ENCODE measurements at regions not wholly inside any gene's neighbourhood (a gene's known extent, or its start where the extent isn't known, plus 50 kb on each side); places are given as distances from the start of the nearest gene placed in this dataset.

DNA sequence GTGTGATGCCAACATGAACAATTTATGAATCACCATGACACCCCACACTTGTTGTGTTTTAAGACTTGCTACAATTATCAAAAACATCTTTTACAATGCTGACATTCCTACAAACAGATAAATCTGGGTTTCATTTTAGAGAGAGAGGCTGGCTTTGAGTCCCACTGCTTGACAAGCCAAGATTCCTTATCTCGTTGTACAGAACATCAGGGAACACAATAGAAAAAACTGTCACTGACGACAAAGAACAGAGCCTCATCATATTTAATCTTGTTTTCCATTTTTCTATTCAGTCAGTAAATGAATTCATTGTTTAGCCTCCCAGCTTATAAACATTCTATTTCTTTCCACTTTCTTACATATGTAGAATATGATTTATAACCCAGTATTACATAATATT, 461.6 kb upstream of the VSTM2A start:
- no peaks in the 10 kb centered on the region for H3K36me3 ChIP-seq (ENCODE audit: control insufficient read depth in 2 of 4, insufficient read depth in 4 of 4, low read length in 3 of 4)
- no peak overlapping the region for H3K4me3 ChIP-seq (ENCODE audit: extremely low read depth in 1 of 4, insufficient read depth in 2 of 4, low read depth in 3 of 4, low read length in 4 of 4)
- no peak overlapping the region for H2BK5ac ChIP-seq (ENCODE audit: low read depth, low read length)
- H4K91ac ChIP-seq (replicated peaks; ENCODE audit: insufficient read length, low read length) = no peak overlapping the region
- no peak overlapping the region for H3K27ac ChIP-seq (ENCODE audit: low read depth, low read length)
- no peaks in the 10 kb centered on the region for H3K23me2 ChIP-seq (ENCODE audit: low read depth, low read length)
- no peak overlapping the region for H2AFZ ChIP-seq (ENCODE audit: low read length)
- no peak overlapping the region for H3K4ac ChIP-seq (replicated peaks; ENCODE audit: insufficient read length, low read depth, low read length)
- no peak overlapping the region for H3K14ac ChIP-seq (ENCODE audit: insufficient read length)
- no peak overlapping the region for H3K56ac ChIP-seq (replicated peaks; ENCODE audit: insufficient read length, low read depth, low read length)
- WGBS, 2 experiments (ENCODE audit: extremely low coverage in 1 of 2, insufficient coverage in 1 of 2, insufficient read length in 1 of 2, insufficient replicate concordance in 2 of 2, low coverage in 1 of 2, low lambda C conversion rate in 2 of 2, missing lambda C conversion rate in 1 of 2) = 92% methylated on average over 2 of the region's 2 CpGs; no CpG with 5 or more reads in 1 of the 2 experiments
- no peaks in the 10 kb centered on the region for H3K27me3 ChIP-seq (replicated peaks in 1 of 4; ENCODE audit: control insufficient read depth in 3 of 4, extremely low read depth in 1 of 4, insufficient read depth in 3 of 4, low read length in 3 of 4)
- H3K79me2 ChIP-seq (ENCODE audit: control insufficient read depth in 1 of 2, insufficient read depth in 2 of 2, low read length in 2 of 2) = no peaks in the 10 kb centered on the region
- no peak overlapping the region for H2AK5ac ChIP-seq (ENCODE audit: low read depth, low read length)
- no peak overlapping the region for H3K4me2 ChIP-seq (ENCODE audit: insufficient read depth in 1 of 2, low read depth in 2 of 2, low read length in 2 of 2)
- DNase-seq (ENCODE audit: low read depth in 1 of 2, low spot score in 2 of 2) (no peak), FAIRE-seq (no peak)
- H2BK12ac ChIP-seq (ENCODE audit: low read depth, low read length) = no peak overlapping the region
- no peak overlapping the region for H2BK15ac ChIP-seq (ENCODE audit: low read length)
- no peak overlapping the region for H3K18ac ChIP-seq (ENCODE audit: extremely low read depth, low read length)
- H3K23ac ChIP-seq (ENCODE audit: insufficient read length) = no peak overlapping the region
- ChIA-PET POLR2A (ENCODE audit: partially characterized antibody) (no interaction called here), CTCF (ENCODE audit: partially characterized antibody) (no interaction called here)
- H3K4me1 ChIP-seq (replicated peaks in 1 of 4; ENCODE audit: control insufficient read depth in 3 of 4, insufficient read depth in 4 of 4, low read length in 3 of 4) = no peaks in the 10 kb centered on the region
- H4K20me1 ChIP-seq (replicated peaks in 1 of 2; ENCODE audit: control insufficient read depth in 1 of 2, insufficient read depth in 2 of 2, low read length in 2 of 2) = no peaks in the 10 kb centered on the region
- H4K8ac ChIP-seq (ENCODE audit: extremely low read depth, insufficient read depth, low read length) = no peak overlapping the region
- H3K9me3 ChIP-seq (ENCODE audit: insufficient read depth in 2 of 2, low read depth in 1 of 2, low read length in 1 of 2) = no peaks in the 10 kb centered on the region
- no peak overlapping the region for H4K5ac ChIP-seq (ENCODE audit: insufficient read length, low read depth, low read length)
- H3K9ac ChIP-seq (replicated peaks in 1 of 4; ENCODE audit: extremely low read depth in 1 of 4, low read depth in 3 of 4, low read length in 3 of 4) = no peak overlapping the region
- H2BK120ac ChIP-seq (replicated peaks; ENCODE audit: low read depth, low read length) = no peak overlapping the region
- H2BK20ac ChIP-seq (ENCODE audit: low read length) = no peak overlapping the region
- no peaks in the 10 kb centered on the region for H3K79me1 ChIP-seq (ENCODE audit: low read depth, low read length)
- no peak for TF ChIP-seq EGR1 (IDR thresholded peaks at IDR 0.05; ENCODE audit: borderline replicate concordance, low read depth, low read length)
- TF ChIP-seq MAFK (IDR thresholded peaks at IDR 0.05; ENCODE audit: low read depth, low read length) = no peak
- no peak for TF ChIP-seq TEAD4 (IDR thresholded peaks at IDR 0.05; ENCODE audit: low read depth, low read length)
- no peak for TF ChIP-seq SIN3A (conservative IDR thresholded peaks at IDR 0.05 in 1 of 2, IDR thresholded peaks at IDR 0.05 in 1 of 2; ENCODE audit: low read depth in 1 of 2, low read length in 2 of 2)
- no peak for TF ChIP-seq RXRA (IDR thresholded peaks at IDR 0.05; ENCODE audit: insufficient read depth, low read depth, low read length)
- TF ChIP-seq HDAC2 (IDR thresholded peaks at IDR 0.05; ENCODE audit: borderline replicate concordance in 1 of 2, low read depth in 2 of 2, low read length in 2 of 2) = no peak
- no peak for TF ChIP-seq TAF1 (IDR thresholded peaks at IDR 0.05; ENCODE audit: low read depth, low read length)
- TF ChIP-seq RNF2 (IDR thresholded peaks at IDR 0.05; ENCODE audit: borderline replicate concordance, low read depth, low read length, missing control alignments, poor library complexity, severe bottlenecking) = no peak
- TF ChIP-seq JUN (IDR thresholded peaks at IDR 0.05; ENCODE audit: low read depth, low read length) = no peak
- no peak for TF ChIP-seq BACH1 (IDR thresholded peaks at IDR 0.05; ENCODE audit: low read length)
- no peak for TF ChIP-seq SP4 (IDR thresholded peaks at IDR 0.05; ENCODE audit: low read length)
- no peak for TF ChIP-seq KDM4A (IDR thresholded peaks at IDR 0.05; ENCODE audit: low read depth, low read length, severe bottlenecking)
- no peak for TF ChIP-seq FOSL1 (IDR thresholded peaks at IDR 0.05; ENCODE audit: insufficient read depth, low read depth, low read length)
- no peak for TF ChIP-seq TCF12 (IDR thresholded peaks at IDR 0.05; ENCODE audit: low read depth, low read length)

All from H1 (cell line).